ENCODE measurements at regions not wholly inside any gene's neighbourhood (a gene's known extent, or its start where the extent isn't known, plus 50 kb on each side); places are given as distances from the start of the nearest gene placed in this dataset.

DNA sequence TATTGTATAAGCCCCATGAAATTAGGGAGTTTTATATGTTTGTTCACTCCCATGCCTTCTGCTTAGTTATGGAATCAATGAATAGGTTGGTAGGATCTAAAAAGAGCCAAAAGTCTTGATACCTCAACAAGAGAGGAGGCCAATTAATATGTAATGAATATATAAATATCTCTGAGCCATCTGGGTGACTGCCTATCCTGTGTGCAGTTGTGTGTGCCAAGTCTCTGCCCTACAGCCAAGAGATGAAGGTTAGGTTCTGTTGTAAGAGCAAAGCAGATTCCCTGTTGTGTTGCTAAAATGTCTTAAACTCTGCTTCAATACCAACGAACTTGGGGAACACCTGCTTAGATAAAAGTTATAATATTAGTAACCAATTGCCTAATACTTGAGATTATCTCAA, 61.8 kb upstream of the GORAB start:
- no peak overlapping the region for H3K4me2 ChIP-seq (replicated peaks; ENCODE audit: low read depth, low read length, poor library complexity, severe bottlenecking)
- ATAC-seq (ENCODE audit: low read depth) (no peak), DNase-seq (no peak)
- H3K79me2 ChIP-seq (ENCODE audit: control insufficient read depth, insufficient read depth, low read length): no peaks in the 10 kb centered on the region
- no CpG with 5 or more reads among the region's 1 CpG for WGBS (ENCODE audit: insufficient coverage)
- no peak overlapping the region for H2AFZ ChIP-seq (ENCODE audit: insufficient read depth, low read depth, low read length, poor library complexity, severe bottlenecking)
- Mint-ChIP-seq H3K4me3 (no peak overlapping the region), H3K27ac (no peak overlapping the region), H3K4me1 (no peaks in the 10 kb centered on the region), H3K9me3 (ENCODE audit: insufficient read depth) (no peaks in the 10 kb centered on the region), H3K27me3 (peaks cover 6% of the 10 kb centered on the region)
- H4K20me1 ChIP-seq (ENCODE audit: control insufficient read depth, insufficient read depth, low read length, poor library complexity, severe bottlenecking): no peaks in the 10 kb centered on the region
- no peaks in the 10 kb centered on the region for H3K36me3 ChIP-seq (replicated peaks in 1 of 2; ENCODE audit: control extremely low read depth in 1 of 2, control insufficient read depth in 1 of 2, extremely low read depth in 1 of 2, insufficient read depth in 2 of 2, low read length in 1 of 2)
- H3K9ac ChIP-seq (ENCODE audit: low read length): no peak overlapping the region
- no peak for TF ChIP-seq EZH2 (IDR thresholded peaks at IDR 0.05; ENCODE audit: borderline replicate concordance, insufficient read depth, low read depth, low read length, poor library complexity, severe bottlenecking)
- TF ChIP-seq, protein P1, sequence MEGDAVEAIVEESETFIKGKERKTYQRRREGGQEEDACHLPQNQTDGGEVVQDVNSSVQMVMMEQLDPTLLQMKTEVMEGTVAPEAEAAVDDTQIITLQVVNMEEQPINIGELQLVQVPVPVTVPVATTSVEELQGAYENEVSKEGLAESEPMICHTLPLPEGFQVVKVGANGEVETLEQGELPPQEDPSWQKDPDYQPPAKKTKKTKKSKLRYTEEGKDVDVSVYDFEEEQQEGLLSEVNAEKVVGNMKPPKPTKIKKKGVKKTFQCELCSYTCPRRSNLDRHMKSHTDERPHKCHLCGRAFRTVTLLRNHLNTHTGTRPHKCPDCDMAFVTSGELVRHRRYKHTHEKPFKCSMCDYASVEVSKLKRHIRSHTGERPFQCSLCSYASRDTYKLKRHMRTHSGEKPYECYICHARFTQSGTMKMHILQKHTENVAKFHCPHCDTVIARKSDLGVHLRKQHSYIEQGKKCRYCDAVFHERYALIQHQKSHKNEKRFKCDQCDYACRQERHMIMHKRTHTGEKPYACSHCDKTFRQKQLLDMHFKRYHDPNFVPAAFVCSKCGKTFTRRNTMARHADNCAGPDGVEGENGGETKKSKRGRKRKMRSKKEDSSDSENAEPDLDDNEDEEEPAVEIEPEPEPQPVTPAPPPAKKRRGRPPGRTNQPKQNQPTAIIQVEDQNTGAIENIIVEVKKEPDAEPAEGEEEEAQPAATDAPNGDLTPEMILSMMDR (IDR thresholded peaks at IDR 0.05): no peak
- H3K27ac ChIP-seq (ENCODE audit: low read length in 2 of 2): no peak overlapping the region
- H3K27me3 ChIP-seq (replicated peaks in 1 of 4; ENCODE audit: control extremely low read depth in 1 of 4, control insufficient read depth in 3 of 4, insufficient read depth in 4 of 4, low read length in 3 of 4): no peaks in the 10 kb centered on the region
- POLR2A ChIA-PET: no interaction called here
- CTCF ChIA-PET: no interaction called here
- H3K4me3 ChIP-seq (ENCODE audit: control extremely low read depth in 1 of 5, extremely low read depth in 1 of 5, insufficient read depth in 1 of 5, low read depth in 2 of 5, low read length in 4 of 5): no peak overlapping the region
- peaks cover 0 to 1% (median 0%) of the 10 kb centered on the region in 3 donors for H3K9me3 ChIP-seq (ENCODE audit: control extremely low read depth in 1 of 3, control insufficient read depth in 2 of 3, insufficient read depth in 1 of 3, low read length in 2 of 3)
- intact Hi-C loops (cut with micrococcal nuclease): no loop called here
- no peaks in the 10 kb centered on the region for H3K4me1 ChIP-seq (ENCODE audit: control insufficient read depth in 2 of 2, insufficient read depth in 2 of 2, low read length in 2 of 2)

DNA sequence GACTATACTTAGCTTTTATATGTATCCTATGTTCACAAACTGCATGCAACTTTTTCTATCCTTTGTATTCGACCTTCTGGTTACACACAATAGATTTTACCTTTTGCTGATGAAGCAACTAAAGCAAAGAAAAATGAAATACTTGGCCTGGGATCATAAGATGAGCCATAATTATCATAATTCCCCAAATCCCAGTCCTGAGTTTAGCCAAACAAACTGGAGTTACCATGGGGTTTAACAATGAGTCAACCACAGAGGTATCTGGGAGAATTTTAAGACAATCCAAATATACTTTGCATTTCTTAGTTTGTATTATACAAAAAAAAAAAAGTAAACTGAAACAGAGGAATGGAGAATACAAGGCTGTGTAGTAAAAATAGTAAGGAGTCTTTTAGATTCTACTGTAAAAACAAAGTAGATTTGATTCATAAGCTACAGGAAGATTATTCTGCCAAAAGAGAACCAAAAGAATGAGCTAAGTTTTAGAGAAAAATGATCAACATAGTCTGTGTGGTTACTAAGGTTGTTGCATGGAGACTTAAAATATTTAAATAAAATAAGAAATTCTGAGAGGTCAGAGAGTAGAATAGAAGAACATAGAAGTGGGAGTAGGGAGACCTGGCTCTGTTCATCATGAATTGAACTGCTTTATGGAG, 60.4 kb upstream of the GORAB start:
- intact Hi-C loops (cut with micrococcal nuclease): no loop called here
- no peak overlapping the region for H3K4me3 Mint-ChIP-seq
- POLR2A ChIA-PET: no interaction called here
- no peaks in the 10 kb centered on the region for H3K36me3 ChIP-seq (replicated peaks in 1 of 2; ENCODE audit: control extremely low read depth in 1 of 2, control insufficient read depth in 1 of 2, extremely low read depth in 1 of 2, insufficient read depth in 2 of 2, low read length in 1 of 2)
- H3K27ac ChIP-seq (ENCODE audit: low read length in 2 of 2): no peak overlapping the region
- H3K4me1 ChIP-seq (ENCODE audit: control insufficient read depth in 2 of 2, insufficient read depth in 2 of 2, low read length in 2 of 2): no peaks in the 10 kb centered on the region
- no peak overlapping the region for H2AFZ ChIP-seq (ENCODE audit: insufficient read depth, low read depth, low read length, poor library complexity, severe bottlenecking)
- H3K4me2 ChIP-seq (replicated peaks; ENCODE audit: low read depth, low read length, poor library complexity, severe bottlenecking): no peak overlapping the region
- H3K79me2 ChIP-seq (ENCODE audit: control insufficient read depth, insufficient read depth, low read length): no peaks in the 10 kb centered on the region
- TF ChIP-seq, protein P1 (IDR thresholded peaks at IDR 0.05): no peak
- no peak for TF ChIP-seq EZH2 (IDR thresholded peaks at IDR 0.05; ENCODE audit: borderline replicate concordance, insufficient read depth, low read depth, low read length, poor library complexity, severe bottlenecking)
- no peak overlapping the region for H3K9ac ChIP-seq (ENCODE audit: low read length)
- H3K9me3 Mint-ChIP-seq (ENCODE audit: insufficient read depth): no peaks in the 10 kb centered on the region
- H3K9me3 ChIP-seq (ENCODE audit: control extremely low read depth in 1 of 3, control insufficient read depth in 2 of 3, insufficient read depth in 1 of 3, low read length in 2 of 3): peaks cover 0 to 1% (median 0%) of the 10 kb centered on the region in 3 donors
- no peak overlapping the region for H3K27ac Mint-ChIP-seq
- CTCF ChIA-PET: interaction anchor here (0.9 kb wide), 1 partner anchor 8 kb away, joined by 3 read pairs; no protein-coding TSS in a partner anchor
- H3K27me3 ChIP-seq (replicated peaks in 1 of 4; ENCODE audit: control extremely low read depth in 1 of 4, control insufficient read depth in 3 of 4, insufficient read depth in 4 of 4, low read length in 3 of 4): no peaks in the 10 kb centered on the region
- ATAC-seq (ENCODE audit: low read depth) (no peak), DNase-seq (no peak)
- WGBS (ENCODE audit: insufficient coverage): no CpG with 5 or more reads among the region's 1 CpG
- no peaks in the 10 kb centered on the region for H3K4me1 Mint-ChIP-seq
- no peaks in the 10 kb centered on the region for H4K20me1 ChIP-seq (ENCODE audit: control insufficient read depth, insufficient read depth, low read length, poor library complexity, severe bottlenecking)
- H3K4me3 ChIP-seq (ENCODE audit: control extremely low read depth in 1 of 5, extremely low read depth in 1 of 5, insufficient read depth in 1 of 5, low read depth in 2 of 5, low read length in 4 of 5): no peak overlapping the region
- H3K27me3 Mint-ChIP-seq: peaks cover 6% of the 10 kb centered on the region

Measured in B cell (primary cell).